ENCODE measurements at regions not wholly inside any gene's neighbourhood (a gene's known extent, or its start where the extent isn't known, plus 50 kb on each side); places are given as distances from the start of the nearest gene placed in this dataset.

- ATAC-seq (replicated peaks in 1 of 2) = no peak
- H3K27me3 Mint-ChIP-seq (ENCODE audit: low read depth) = no peaks in the 10 kb centered on the region
- peaks cover 0 to 1% of the 10 kb centered on the region in 2 donors for H3K9me3 Mint-ChIP-seq
- H3K27ac Mint-ChIP-seq = no peak overlapping the region
- no peaks in the 10 kb centered on the region for H3K4me1 Mint-ChIP-seq (ENCODE audit: low read depth)
- no peak for DNase-seq
- H3K4me3 Mint-ChIP-seq = no peak overlapping the region
- H3K36me3 Mint-ChIP-seq (ENCODE audit: insufficient read depth in 2 of 2) = no peaks in the 10 kb centered on the region
Observed at GRCh38 chr1:81463936-81464837, 336.5 kb upstream of the ADGRL2 start.

- no peak for ATAC-seq (replicated peaks in 1 of 2)
- H3K4me3 Mint-ChIP-seq = no peak overlapping the region
- no peaks in the 10 kb centered on the region for H3K27me3 Mint-ChIP-seq (ENCODE audit: low read depth)
- no peak for DNase-seq
- no peaks in the 10 kb centered on the region for H3K36me3 Mint-ChIP-seq (ENCODE audit: insufficient read depth in 2 of 2)
- H3K27ac Mint-ChIP-seq = no peak overlapping the region
- no peaks in the 10 kb centered on the region for H3K4me1 Mint-ChIP-seq (ENCODE audit: low read depth)
- H3K9me3 Mint-ChIP-seq = peaks cover 3 to 5% of the 10 kb centered on the region in 2 donors
Observed at GRCh38 chr1:81459043-81459442, 341.7 kb upstream of the ADGRL2 start.

GRCh38 chr1:81458186-81458585 lies 342.5 kb upstream of the ADGRL2 start:
- ATAC-seq (replicated peaks in 1 of 2) (no peak), DNase-seq (no peak)
- no peak overlapping the region for H3K27ac Mint-ChIP-seq
- no peaks in the 10 kb centered on the region for H3K27me3 Mint-ChIP-seq (ENCODE audit: low read depth)
- peaks cover 3 to 5% of the 10 kb centered on the region in 2 donors for H3K9me3 Mint-ChIP-seq
- H3K4me3 Mint-ChIP-seq = no peak overlapping the region
- no peaks in the 10 kb centered on the region for H3K4me1 Mint-ChIP-seq (ENCODE audit: low read depth)
- H3K36me3 Mint-ChIP-seq (ENCODE audit: insufficient read depth in 2 of 2) = no peaks in the 10 kb centered on the region

GRCh38 chr1:81455481-81455880 lies 345.3 kb upstream of the ADGRL2 start:
- ATAC-seq (replicated peaks in 1 of 2) = no peak
- no peaks in the 10 kb centered on the region for H3K4me1 Mint-ChIP-seq (ENCODE audit: low read depth)
- no peaks in the 10 kb centered on the region for H3K27me3 Mint-ChIP-seq (ENCODE audit: low read depth)
- H3K27ac Mint-ChIP-seq = no peak overlapping the region
- no peaks in the 10 kb centered on the region for H3K36me3 Mint-ChIP-seq (ENCODE audit: insufficient read depth in 2 of 2)
- no peak overlapping the region for H3K4me3 Mint-ChIP-seq
- DNase-seq = no peak
- peaks cover 5 to 6% of the 10 kb centered on the region in 2 donors for H3K9me3 Mint-ChIP-seq

GRCh38 chr1:81453971-81454370 lies 346.8 kb upstream of the ADGRL2 start:
- no peaks in the 10 kb centered on the region for H3K27me3 Mint-ChIP-seq (ENCODE audit: low read depth)

GRCh38 chr1:81453367-81453703 lies 347.4 kb upstream of the ADGRL2 start:
- no peak overlapping the region for H3K27ac Mint-ChIP-seq
- H3K4me3 Mint-ChIP-seq = no peak overlapping the region
- no peak for ATAC-seq (replicated peaks in 1 of 2)
- DNase-seq = no peak
- no peaks in the 10 kb centered on the region for H3K27me3 Mint-ChIP-seq (ENCODE audit: low read depth)
- no peaks in the 10 kb centered on the region for H3K36me3 Mint-ChIP-seq (ENCODE audit: insufficient read depth in 2 of 2)
- H3K9me3 Mint-ChIP-seq = peaks cover 4 to 6% of the 10 kb centered on the region in 2 donors
- H3K4me1 Mint-ChIP-seq (ENCODE audit: low read depth) = no peaks in the 10 kb centered on the region

More at GRCh38 chr1:81453971-81454370, 346.8 kb upstream of the ADGRL2 start:
- ATAC-seq (replicated peaks in 1 of 2) (no peak), DNase-seq (no peak)
- peaks cover 5 to 6% of the 10 kb centered on the region in 2 donors for H3K9me3 Mint-ChIP-seq
- no peaks in the 10 kb centered on the region for H3K4me1 Mint-ChIP-seq (ENCODE audit: low read depth)
- no peak overlapping the region for H3K4me3 Mint-ChIP-seq
- H3K27ac Mint-ChIP-seq = no peak overlapping the region
- no peaks in the 10 kb centered on the region for H3K36me3 Mint-ChIP-seq (ENCODE audit: insufficient read depth in 2 of 2)

- H3K9me3 Mint-ChIP-seq = peaks cover 1 to 6% of the 10 kb centered on the region in 2 donors
- H3K27ac Mint-ChIP-seq = no peak overlapping the region
- DNase-seq = no peak
- no peak for ATAC-seq (replicated peaks in 1 of 2)
- H3K27me3 Mint-ChIP-seq (ENCODE audit: low read depth) = no peaks in the 10 kb centered on the region
- H3K36me3 Mint-ChIP-seq (ENCODE audit: insufficient read depth in 2 of 2) = no peaks in the 10 kb centered on the region
- no peak overlapping the region for H3K4me3 Mint-ChIP-seq
- H3K4me1 Mint-ChIP-seq (ENCODE audit: low read depth) = no peaks in the 10 kb centered on the region
Observed at GRCh38 chr1:81452693-81453366, 347.9 kb upstream of the ADGRL2 start.

- no peaks in the 10 kb centered on the region for H3K36me3 Mint-ChIP-seq (ENCODE audit: insufficient read depth in 2 of 2)
- H3K4me3 Mint-ChIP-seq = no peak overlapping the region
- DNase-seq (no peak), ATAC-seq (replicated peaks in 1 of 2) (no peak)
- peaks cover 1 to 3% of the 10 kb centered on the region in 2 donors for H3K9me3 Mint-ChIP-seq
- H3K27ac Mint-ChIP-seq = no peak overlapping the region
- H3K27me3 Mint-ChIP-seq (ENCODE audit: low read depth) = no peaks in the 10 kb centered on the region
- H3K4me1 Mint-ChIP-seq (ENCODE audit: low read depth) = no peaks in the 10 kb centered on the region
Observed at GRCh38 chr1:81449786-81450185, 350.9 kb upstream of the ADGRL2 start.

- ATAC-seq (replicated peaks in 1 of 2) (no peak), DNase-seq (no peak)
- Mint-ChIP-seq H3K36me3 (ENCODE audit: insufficient read depth in 2 of 2) (no peaks in the 10 kb centered on the region), H3K27ac (no peak overlapping the region), H3K4me3 (no peak overlapping the region), H3K27me3 (ENCODE audit: low read depth) (no peaks in the 10 kb centered on the region), H3K4me1 (ENCODE audit: low read depth) (no peaks in the 10 kb centered on the region), H3K9me3 (no peaks in the 10 kb centered on the region)
Observed at GRCh38 chr1:81446000-81446669, 354.6 kb upstream of the ADGRL2 start.

GRCh38 chr1:81443288-81443687 lies 357.4 kb upstream of the ADGRL2 start:
- H3K9me3 Mint-ChIP-seq = peaks cover 4 to 5% of the 10 kb centered on the region in 2 donors
- ATAC-seq (replicated peaks in 1 of 2) = no peak
- no peaks in the 10 kb centered on the region for H3K27me3 Mint-ChIP-seq (ENCODE audit: low read depth)
- DNase-seq = no peak
- no peaks in the 10 kb centered on the region for H3K4me1 Mint-ChIP-seq (ENCODE audit: low read depth)
- no peak overlapping the region for H3K27ac Mint-ChIP-seq
- no peaks in the 10 kb centered on the region for H3K36me3 Mint-ChIP-seq (ENCODE audit: insufficient read depth in 2 of 2)
- no peak overlapping the region for H3K4me3 Mint-ChIP-seq

GRCh38 chr1:81439046-81439823 lies 361.5 kb upstream of the ADGRL2 start:
- Mint-ChIP-seq H3K36me3 (ENCODE audit: insufficient read depth in 2 of 2) (no peaks in the 10 kb centered on the region), H3K27me3 (ENCODE audit: low read depth) (no peaks in the 10 kb centered on the region), H3K4me3 (no peak overlapping the region), H3K27ac (no peak overlapping the region), H3K4me1 (ENCODE audit: low read depth) (no peaks in the 10 kb centered on the region), H3K9me3 (peaks cover 4 to 5% of the 10 kb centered on the region in 2 donors)
- DNase-seq (no peak), ATAC-seq (replicated peaks in 1 of 2) (no peak)

- ATAC-seq (replicated peaks in 1 of 2) (no peak), DNase-seq (no peak)
- Mint-ChIP-seq H3K27me3 (ENCODE audit: low read depth) (no peaks in the 10 kb centered on the region), H3K9me3 (peaks cover 4 to 5% of the 10 kb centered on the region in 2 donors), H3K4me3 (no peak overlapping the region), H3K36me3 (ENCODE audit: insufficient read depth in 2 of 2) (no peaks in the 10 kb centered on the region), H3K4me1 (ENCODE audit: low read depth) (no peaks in the 10 kb centered on the region), H3K27ac (no peak overlapping the region)
Observed at GRCh38 chr1:81437649-81438048, 363.1 kb upstream of the ADGRL2 start.

GRCh38 chr1:81437213-81437612 lies 363.5 kb upstream of the ADGRL2 start:
- Mint-ChIP-seq H3K27ac (no peak overlapping the region), H3K4me3 (no peak overlapping the region), H3K9me3 (peaks cover 4 to 5% of the 10 kb centered on the region in 2 donors), H3K36me3 (ENCODE audit: insufficient read depth in 2 of 2) (no peaks in the 10 kb centered on the region), H3K4me1 (ENCODE audit: low read depth) (no peaks in the 10 kb centered on the region), H3K27me3 (ENCODE audit: low read depth) (no peaks in the 10 kb centered on the region)
- ATAC-seq (replicated peaks in 1 of 2) (no peak), DNase-seq (no peak)

All from activated T-cell treated with anti-CD3 and anti-CD28 coated beads, Interleukin-2, amount 50 U/mL, for 72 hours (primary cell).